ENCODE measurements at regions not wholly inside any gene's neighbourhood (a gene's known extent, or its start where the extent isn't known, plus 50 kb on each side); places are given as distances from the start of the nearest gene placed in this dataset.

DNA sequence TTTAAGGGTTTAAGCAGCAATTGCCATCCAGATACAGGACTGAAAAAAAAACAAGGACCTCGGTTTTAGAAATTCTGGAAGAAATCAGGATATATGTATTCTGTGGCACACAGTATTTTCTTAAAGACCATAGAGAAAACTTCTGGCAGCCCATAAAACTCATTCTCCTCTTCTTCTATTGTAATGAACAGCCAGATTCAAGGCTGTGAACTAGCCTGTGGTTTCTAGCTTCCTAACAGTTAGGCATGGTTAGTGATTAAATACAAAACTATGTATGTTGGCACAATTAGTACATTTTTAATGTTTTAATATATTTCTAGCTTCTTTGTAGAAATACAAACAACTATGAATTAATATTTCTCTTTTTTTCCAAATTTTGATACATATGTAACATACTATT, 555.7 kb downstream of the DSC3 start:
- no peak for TF ChIP-seq EZH2phosphoT487 (IDR thresholded peaks at IDR 0.05; ENCODE audit: borderline replicate concordance, low read length)
- no peak for TF ChIP-seq CTCF (IDR thresholded peaks at IDR 0.05; ENCODE audit: low read depth, low read length, poor library complexity, severe bottlenecking)
- no peaks in the 10 kb centered on the region for H3K9me3 ChIP-seq (ENCODE audit: control insufficient read depth, insufficient read depth, low read length)
- H3K9me2 ChIP-seq (replicated peaks; ENCODE audit: control insufficient read depth, low read length) = no peaks in the 10 kb centered on the region

DNA sequence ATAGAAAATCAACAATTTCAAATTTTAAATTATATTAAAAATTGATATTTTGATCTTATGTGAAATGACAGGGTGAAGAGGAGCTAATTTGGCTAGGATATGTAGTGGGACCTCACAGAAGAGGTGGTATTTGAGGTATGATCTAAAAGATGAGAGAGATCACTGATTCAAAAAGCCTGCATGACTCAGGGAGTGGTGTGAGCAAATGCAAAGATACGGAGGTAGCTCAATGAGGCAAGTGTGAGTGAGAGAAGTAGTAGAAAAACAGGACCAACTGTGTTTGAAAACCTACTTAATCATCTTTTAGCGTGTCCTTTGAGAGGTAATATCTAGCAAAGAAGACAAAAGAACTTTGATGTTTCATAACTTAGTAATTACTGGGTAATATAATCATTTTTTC, 557.5 kb downstream of the DSC3 start:
- H3K4me1 ChIP-seq (ENCODE audit: control insufficient read depth, low read length) = no peaks in the 10 kb centered on the region
- H3K27me3 ChIP-seq (ENCODE audit: control insufficient read depth, low read length) = no peaks in the 10 kb centered on the region
- no peak for TF ChIP-seq EZH2phosphoT487 (IDR thresholded peaks at IDR 0.05; ENCODE audit: borderline replicate concordance, low read length)
- TF ChIP-seq CTCF (IDR thresholded peaks at IDR 0.05; ENCODE audit: low read depth, low read length, poor library complexity, severe bottlenecking) = no peak
- H3K4me2 ChIP-seq (ENCODE audit: low read length) = no peak overlapping the region
- no peaks in the 10 kb centered on the region for H3K36me3 ChIP-seq (ENCODE audit: control insufficient read depth, low read length)
- H4K20me1 ChIP-seq (ENCODE audit: control insufficient read depth, insufficient read depth, low read depth, low read length) = no peaks in the 10 kb centered on the region
- no peaks in the 10 kb centered on the region for H3F3A ChIP-seq (ENCODE audit: control insufficient read depth, insufficient read depth)
- no peak overlapping the region for H3K27ac ChIP-seq (ENCODE audit: low read depth, low read length)
- H3K9me2 ChIP-seq (replicated peaks; ENCODE audit: control insufficient read depth, low read length) = no peaks in the 10 kb centered on the region
- no peaks in the 10 kb centered on the region for H3K79me2 ChIP-seq (ENCODE audit: control insufficient read depth, low read length)
- no peaks in the 10 kb centered on the region for H3K9me3 ChIP-seq (ENCODE audit: control insufficient read depth, insufficient read depth, low read length)
- H3K4me3 ChIP-seq (ENCODE audit: low read length) = no peak overlapping the region

More for the DNA sequence above, 555.7 kb downstream of the DSC3 start:
- Histone ChIP-seq H3K79me2 (ENCODE audit: control insufficient read depth, low read length) (no peaks in the 10 kb centered on the region), H3K27me3 (ENCODE audit: control insufficient read depth, low read length) (no peaks in the 10 kb centered on the region), H3K27ac (ENCODE audit: low read depth, low read length) (no peak overlapping the region), H3K4me1 (ENCODE audit: control insufficient read depth, low read length) (no peaks in the 10 kb centered on the region), H3K36me3 (ENCODE audit: control insufficient read depth, low read length) (no peaks in the 10 kb centered on the region), H4K20me1 (ENCODE audit: control insufficient read depth, insufficient read depth, low read depth, low read length) (no peaks in the 10 kb centered on the region), H3F3A (ENCODE audit: control insufficient read depth, insufficient read depth) (no peaks in the 10 kb centered on the region), H3K4me3 (ENCODE audit: low read length) (no peak overlapping the region), H3K4me2 (ENCODE audit: low read length) (no peak overlapping the region)

DNA sequence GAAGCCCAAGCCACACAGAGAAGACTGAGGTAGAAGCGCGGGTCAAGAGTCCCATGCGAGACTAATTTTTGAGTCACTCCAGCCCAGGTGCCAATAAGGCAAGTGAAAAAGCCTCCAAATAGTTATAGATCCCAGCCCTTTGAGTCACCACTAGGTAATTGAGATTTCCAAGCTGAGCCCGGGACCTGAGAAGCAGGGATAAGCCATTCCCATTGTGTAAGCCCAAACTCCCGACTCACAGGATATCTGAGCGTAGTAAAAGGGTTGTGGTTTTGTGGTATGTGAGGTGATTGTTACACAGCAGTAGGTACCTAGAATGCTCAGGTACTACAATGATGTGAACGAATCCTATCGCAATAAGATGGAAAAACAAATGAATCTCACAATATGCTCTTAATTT, 560.7 kb downstream of the DSC3 start:
- Histone ChIP-seq H3F3A (ENCODE audit: control insufficient read depth, insufficient read depth) (no peaks in the 10 kb centered on the region), H3K4me1 (ENCODE audit: control insufficient read depth, low read length) (no peaks in the 10 kb centered on the region), H3K4me3 (ENCODE audit: low read length) (no peak overlapping the region), H3K36me3 (ENCODE audit: control insufficient read depth, low read length) (no peaks in the 10 kb centered on the region), H3K9me3 (ENCODE audit: control insufficient read depth, insufficient read depth, low read length) (no peaks in the 10 kb centered on the region), H3K4me2 (ENCODE audit: low read length) (no peak overlapping the region), H3K79me2 (ENCODE audit: control insufficient read depth, low read length) (no peaks in the 10 kb centered on the region), H3K27ac (ENCODE audit: low read depth, low read length) (no peak overlapping the region), H3K9me2 (replicated peaks; ENCODE audit: control insufficient read depth, low read length) (no peaks in the 10 kb centered on the region), H4K20me1 (ENCODE audit: control insufficient read depth, insufficient read depth, low read depth, low read length) (no peaks in the 10 kb centered on the region), H3K27me3 (ENCODE audit: control insufficient read depth, low read length) (no peaks in the 10 kb centered on the region)
- TF ChIP-seq CTCF (IDR thresholded peaks at IDR 0.05; ENCODE audit: low read depth, low read length, poor library complexity, severe bottlenecking) = no peak
- TF ChIP-seq EZH2phosphoT487 (IDR thresholded peaks at IDR 0.05; ENCODE audit: borderline replicate concordance, low read length) = no peak

GRCh38 chr18:30469091-30469490, 573.5 kb downstream of the DSC3 start:
- no peaks in the 10 kb centered on the region for H3K9me3 ChIP-seq (ENCODE audit: control insufficient read depth, insufficient read depth, low read length)
- H3K4me3 ChIP-seq (ENCODE audit: low read length) = no peak overlapping the region
- no peaks in the 10 kb centered on the region for H3K79me2 ChIP-seq (ENCODE audit: control insufficient read depth, low read length)
- H3K36me3 ChIP-seq (ENCODE audit: control insufficient read depth, low read length) = no peaks in the 10 kb centered on the region
- H3K27me3 ChIP-seq (ENCODE audit: control insufficient read depth, low read length) = no peaks in the 10 kb centered on the region
- no peaks in the 10 kb centered on the region for H4K20me1 ChIP-seq (ENCODE audit: control insufficient read depth, insufficient read depth, low read depth, low read length)
- H3K9me2 ChIP-seq (replicated peaks; ENCODE audit: control insufficient read depth, low read length) = no peaks in the 10 kb centered on the region
- H3F3A ChIP-seq (ENCODE audit: control insufficient read depth, insufficient read depth) = no peaks in the 10 kb centered on the region
- TF ChIP-seq EZH2phosphoT487 (IDR thresholded peaks at IDR 0.05; ENCODE audit: borderline replicate concordance, low read length) (no peak), CTCF (IDR thresholded peaks at IDR 0.05; ENCODE audit: low read depth, low read length, poor library complexity, severe bottlenecking) (no peak)
- no peaks in the 10 kb centered on the region for H3K4me1 ChIP-seq (ENCODE audit: control insufficient read depth, low read length)
- H3K4me2 ChIP-seq (ENCODE audit: low read length) = no peak overlapping the region
- H3K27ac ChIP-seq (ENCODE audit: low read depth, low read length) = no peak overlapping the region

Measured in DOHH2 (cell line).